RWPE1 (cell line): ENCODE measurements at regions not wholly inside any gene's neighbourhood (a gene's known extent, or its start where the extent isn't known, plus 50 kb on each side); places are given as distances from the start of the nearest gene placed in this dataset.

Experiments used
- CTCF ChIA-PET: fragments of 350-600 bp; sonication (Branson Sonifier 250); formaldehyde crosslinking; extraction: SDS; loops from one replicate; lab custom pipeline; 2021; lab: Yijun Ruan, JAX
- POLR2A ChIA-PET: fragments of 400-600 bp; formaldehyde crosslinking; extraction: SDS; loops from one replicate; lab custom pipeline; 2020; ENCODE audit warnings: antibody characterized with exemption; ENCODE audit not compliant: low non-redundant PET; lab: Yijun Ruan, JAX
- DNase-seq: peaks from one replicate; pipeline ENCODE4 v3.0.0; 2012; ENCODE audit warnings: low spot score
- H3K27ac ChIP-seq: fragments of 450-650 bp; 2 replicates; pipeline ENCODE4 v1.5.1; 2017
- TF ChIP-seq, protein P1 (sequence below): fragments of 450-650 bp; conservative IDR thresholded peaks from 2 replicates; pipeline ENCODE4 v1.5.1; 2017; ENCODE audit warnings: low read depth, mild to moderate bottlenecking

DNA sequence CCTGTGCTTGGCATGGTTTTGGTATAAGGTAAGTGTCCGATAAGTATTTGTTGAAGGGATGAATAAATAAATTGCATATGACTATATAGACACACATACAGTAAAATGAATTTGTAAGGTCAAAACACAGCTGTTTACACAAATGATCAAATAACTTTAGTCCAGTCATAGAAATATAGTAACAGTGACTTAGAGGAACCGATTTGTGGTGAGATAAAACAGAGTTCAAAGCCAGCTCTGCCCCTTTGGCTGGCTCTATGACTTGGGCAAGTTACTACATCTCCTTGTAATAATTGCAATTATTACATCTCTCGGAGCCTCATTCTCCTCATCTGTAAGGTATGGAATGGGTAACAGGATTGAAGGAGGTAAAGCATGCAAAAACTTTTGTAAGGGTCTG is 384.0 kb downstream of the PLK2 start:
- TF ChIP-seq, protein P1, sequence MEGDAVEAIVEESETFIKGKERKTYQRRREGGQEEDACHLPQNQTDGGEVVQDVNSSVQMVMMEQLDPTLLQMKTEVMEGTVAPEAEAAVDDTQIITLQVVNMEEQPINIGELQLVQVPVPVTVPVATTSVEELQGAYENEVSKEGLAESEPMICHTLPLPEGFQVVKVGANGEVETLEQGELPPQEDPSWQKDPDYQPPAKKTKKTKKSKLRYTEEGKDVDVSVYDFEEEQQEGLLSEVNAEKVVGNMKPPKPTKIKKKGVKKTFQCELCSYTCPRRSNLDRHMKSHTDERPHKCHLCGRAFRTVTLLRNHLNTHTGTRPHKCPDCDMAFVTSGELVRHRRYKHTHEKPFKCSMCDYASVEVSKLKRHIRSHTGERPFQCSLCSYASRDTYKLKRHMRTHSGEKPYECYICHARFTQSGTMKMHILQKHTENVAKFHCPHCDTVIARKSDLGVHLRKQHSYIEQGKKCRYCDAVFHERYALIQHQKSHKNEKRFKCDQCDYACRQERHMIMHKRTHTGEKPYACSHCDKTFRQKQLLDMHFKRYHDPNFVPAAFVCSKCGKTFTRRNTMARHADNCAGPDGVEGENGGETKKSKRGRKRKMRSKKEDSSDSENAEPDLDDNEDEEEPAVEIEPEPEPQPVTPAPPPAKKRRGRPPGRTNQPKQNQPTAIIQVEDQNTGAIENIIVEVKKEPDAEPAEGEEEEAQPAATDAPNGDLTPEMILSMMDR, result no peak
- DNase-seq, result no peak
- no peak overlapping the region for H3K27ac ChIP-seq
- ChIA-PET CTCF (interaction anchor here (0.6 kb wide), 1 partner anchor 384 kb away, joined by 3 read pairs; no protein-coding TSS in a partner anchor), POLR2A (no interaction called here)

DNA sequence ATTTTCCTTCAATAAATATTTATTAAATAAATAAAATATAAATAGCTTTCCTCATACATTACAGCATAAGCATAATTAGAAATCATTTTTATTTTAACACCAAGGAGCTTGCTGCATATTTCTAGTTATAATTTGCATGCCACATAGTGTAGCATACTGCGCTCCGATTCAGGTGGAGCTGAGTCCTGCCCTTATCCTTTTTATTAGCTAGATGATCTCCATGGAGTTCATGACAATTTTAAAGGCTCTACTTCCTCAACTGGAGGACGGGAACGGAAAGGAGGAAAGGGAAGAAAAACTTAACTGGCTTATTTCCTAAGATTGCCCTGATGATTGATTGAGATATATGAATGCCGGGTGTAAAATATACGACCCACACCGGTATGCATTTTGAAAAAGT is 385.2 kb downstream of the PLK2 start:
- CTCF ChIA-PET, result interaction anchor here (0.5 to 0.7 kb wide), 2 partner anchors 18 to 29 kb away, joined by 4 read pairs; no protein-coding TSS in a partner anchor
- POLR2A ChIA-PET, result no interaction called here

DNA sequence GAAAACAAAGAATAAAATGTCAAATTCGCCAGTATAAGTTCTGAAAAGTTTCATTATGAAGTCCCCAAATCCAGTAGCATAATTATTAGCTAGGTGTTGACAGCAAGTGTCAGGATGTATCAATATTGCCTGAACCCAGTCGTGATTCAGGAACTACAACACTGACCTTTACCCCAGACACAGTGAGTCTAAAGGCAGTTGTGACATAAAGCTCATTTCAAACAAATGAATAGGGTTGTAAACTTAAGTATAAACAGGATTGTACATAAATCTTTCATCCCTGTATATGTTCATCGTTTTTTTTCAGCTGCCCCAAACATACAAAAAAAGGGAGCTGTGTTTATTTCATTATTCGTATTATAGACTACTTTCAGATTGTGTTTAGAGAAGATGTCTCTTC is 385.7 kb downstream of the PLK2 start:
- no peak overlapping the region for H3K27ac ChIP-seq
- no peak for DNase-seq
- TF ChIP-seq, protein P1, result no peak
- ChIA-PET POLR2A (no interaction called here), CTCF (interaction anchor here (0.5 to 0.7 kb wide), 2 partner anchors 19 to 28 kb away, joined by 4 read pairs; no protein-coding TSS in a partner anchor)

More for the DNA sequence above, 385.2 kb downstream of the PLK2 start:
- DNase-seq, result no peak
- H3K27ac ChIP-seq, result no peak overlapping the region
- TF ChIP-seq, protein P1, result no peak

DNA sequence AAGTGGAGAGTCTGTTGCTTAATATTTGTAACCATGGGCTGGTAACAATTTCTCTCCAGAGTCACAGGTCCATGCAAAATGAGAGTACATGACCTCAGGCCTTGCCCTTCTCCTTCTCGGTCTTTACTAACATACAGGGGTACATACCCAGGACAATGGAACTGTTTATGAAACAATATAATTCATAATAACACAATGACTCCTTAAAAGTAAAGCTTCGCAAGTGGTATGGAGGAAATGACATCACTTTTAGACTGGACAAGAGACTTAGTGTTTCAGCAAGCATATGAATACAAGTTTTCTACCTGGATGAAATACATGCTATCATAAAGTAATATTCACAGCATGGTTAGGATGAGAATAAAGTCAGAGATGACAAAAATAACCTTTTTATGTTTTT is 386.6 kb downstream of the PLK2 start:
- CTCF ChIA-PET, result no interaction called here
- H3K27ac ChIP-seq, result no peak overlapping the region
- POLR2A ChIA-PET, result no interaction called here
- DNase-seq, result no peak
- TF ChIP-seq, protein P1, result no peak

DNA sequence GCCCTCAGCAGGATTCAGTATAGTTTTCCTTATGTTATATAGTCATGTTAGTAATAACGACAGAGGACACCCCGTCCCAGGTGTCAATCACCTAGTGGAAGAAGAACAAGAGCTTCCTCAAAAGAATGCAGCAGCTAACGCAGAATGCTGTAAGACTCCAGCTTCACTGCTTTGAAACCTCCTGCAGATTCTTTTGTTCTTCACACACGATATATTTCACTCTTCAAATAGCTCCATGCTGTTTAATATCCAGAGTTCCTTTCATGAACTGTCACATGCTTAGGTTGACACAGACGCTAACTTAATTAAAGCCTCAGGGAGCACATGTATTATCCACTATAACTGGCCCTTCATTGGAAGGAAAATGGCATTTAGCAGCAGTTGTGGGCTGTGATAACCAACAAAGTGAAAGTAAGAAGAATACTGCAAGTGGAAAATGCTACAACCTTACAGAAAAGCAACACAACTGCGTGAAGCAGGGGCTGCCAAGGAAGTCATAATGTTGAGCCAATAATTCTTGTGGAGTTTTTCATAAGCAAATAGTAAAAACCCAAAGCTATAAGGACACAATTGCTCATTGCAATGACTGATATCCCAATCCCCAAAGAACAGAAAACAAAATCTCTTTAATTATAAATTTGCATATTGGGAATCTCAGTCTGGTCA is 387.5 kb downstream of the PLK2 start:
- H3K27ac ChIP-seq, result no peak overlapping the region
- ChIA-PET CTCF (no interaction called here), POLR2A (no interaction called here)
- DNase-seq, result no peak
- TF ChIP-seq, protein P1, result no peak

DNA sequence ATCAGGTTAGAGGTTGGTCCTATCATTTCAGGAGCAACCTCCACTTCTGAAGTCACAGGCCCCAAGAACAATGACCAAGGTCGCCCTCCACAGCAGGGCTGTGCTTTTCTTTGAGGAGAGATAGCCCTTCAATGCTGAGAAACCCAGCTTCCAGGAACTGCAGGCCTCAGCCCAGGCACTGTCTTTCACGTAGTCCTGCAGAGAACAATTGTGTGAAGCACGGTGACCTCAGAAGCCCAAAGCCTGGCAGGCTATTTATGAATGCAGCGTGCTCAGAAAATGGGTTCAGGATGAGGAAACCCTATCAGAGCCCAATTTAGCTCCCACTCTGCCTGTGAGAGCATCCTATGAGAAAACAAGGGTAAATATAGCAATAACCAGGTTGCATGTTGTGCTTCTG is 388.3 kb downstream of the PLK2 start:
- POLR2A ChIA-PET, result no interaction called here
- CTCF ChIA-PET, result interaction anchor here (1.6 kb wide), 1 partner anchor 572 kb away, joined by 3 read pairs; no protein-coding TSS in a partner anchor
- H3K27ac ChIP-seq, result no peak overlapping the region
- no peak for DNase-seq
- TF ChIP-seq, protein P1, result no peak
